Keratinocyte (primary cell): ENCODE measurements at regions not wholly inside any gene's neighbourhood (a gene's known extent, or its start where the extent isn't known, plus 50 kb on each side); places are given as distances from the start of the nearest gene placed in this dataset.

ENCODE experiments used
- DNase-seq: peaks from one replicate; pipeline ENCODE4 v3.0.0-alpha.2; 2011; ENCODE audit warnings: low read depth, missing footprints, low spot score
- FAIRE-seq: peaks from 2 replicates; lab custom pipeline; 2011; peaks lifted over from hg19 to GRCh38; lab: Jason Lieb, UNC
- H2AFZ ChIP-seq: 2 replicates; pipeline ENCODE4 v1.6.0; 2012; ENCODE audit warnings: low read length, control low read depth, inconsistent platforms; ENCODE audit not compliant: control insufficient read depth
- H3K27ac ChIP-seq: 2 replicates; pipeline ENCODE4 v1.5.1; 2011; ENCODE audit warnings: low read length; ENCODE audit not compliant: control insufficient read depth, insufficient read depth
- H3K27me3 ChIP-seq: 3 replicates; pipeline ENCODE4 v1.6.0; 2011; ENCODE audit warnings: low read length; ENCODE audit not compliant: control insufficient read depth, insufficient read depth; ENCODE audit errors: extremely low read depth
- H3K36me3 ChIP-seq, 2 experiments: 2 replicates in 1 of 2; 3 replicates in 1 of 2; pipeline ENCODE4 v1.5.1; 2011; ENCODE audit warnings: low read length in 2 of 2, mild to moderate bottlenecking in 1 of 2; ENCODE audit not compliant: control insufficient read depth in 2 of 2, insufficient read depth in 2 of 2; ENCODE audit errors: extremely low read depth in 1 of 2
- H3K4me1 ChIP-seq: 3 replicates; pipeline ENCODE4 v1.5.1; 2011; ENCODE audit warnings: low read length; ENCODE audit not compliant: control insufficient read depth, insufficient read depth; ENCODE audit errors: extremely low read depth
- H3K4me2 ChIP-seq: 3 replicates; pipeline ENCODE4 v1.6.0; 2011; ENCODE audit warnings: low read depth, low read length; ENCODE audit not compliant: control insufficient read depth, insufficient read depth; ENCODE audit errors: extremely low read depth
- H3K4me3 ChIP-seq, 3 experiments: fragments of 200-600 bp in 1 of 3; sonication (generic) in 1 of 3; 2 replicates in 2 of 3; 3 replicates in 1 of 3; pipeline ENCODE4 v1.5.1; 2011 to 2016; ENCODE audit warnings: low read length in 3 of 3, mild to moderate bottlenecking in 3 of 3, control low read depth in 2 of 3, inconsistent platforms in 1 of 3, low read depth in 1 of 3, mixed read lengths in 1 of 3, mixed run types in 1 of 3, moderate library complexity in 1 of 3; ENCODE audit not compliant: control insufficient read depth in 2 of 3, insufficient read depth in 2 of 3; ENCODE audit errors: extremely low read depth in 1 of 3
- H3K79me2 ChIP-seq: 2 replicates; pipeline ENCODE4 v1.6.0; 2012; ENCODE audit warnings: low read length; ENCODE audit not compliant: control insufficient read depth, insufficient read depth
- H3K9ac ChIP-seq: 3 replicates; pipeline ENCODE4 v1.6.0; 2011; ENCODE audit warnings: low read length; ENCODE audit not compliant: control insufficient read depth, insufficient read depth; ENCODE audit errors: extremely low read depth
- H3K9me1 ChIP-seq: 3 replicates; pipeline ENCODE4 v1.6.0; 2011; ENCODE audit warnings: low read length; ENCODE audit not compliant: control insufficient read depth, insufficient read depth; ENCODE audit errors: extremely low read depth
- H3K9me3 ChIP-seq: 2 replicates; pipeline ENCODE4 v1.5.1; 2012; ENCODE audit warnings: low read depth, low read length; ENCODE audit not compliant: control insufficient read depth
- H4K20me1 ChIP-seq: 3 replicates; pipeline ENCODE4 v1.6.0; 2011; ENCODE audit warnings: low read length; ENCODE audit not compliant: control insufficient read depth, insufficient read depth; ENCODE audit errors: extremely low read depth
- CTCF ChIP-seq, 3 experiments: IDR thresholded peaks in 1 of 3; conservative IDR thresholded peaks in 1 of 3; optimal IDR thresholded peaks in 1 of 3; 2 replicates in 2 of 3; 3 replicates in 1 of 3; pipeline versions ENCODE3 to v1.5.1; 2011; ENCODE audit warnings: low read length in 3 of 3, mild to moderate bottlenecking in 3 of 3, moderate library complexity in 2 of 3, control low read depth in 1 of 3, inconsistent platforms in 1 of 3; ENCODE audit not compliant: insufficient read depth in 2 of 3; ENCODE audit errors: extremely low read depth in 1 of 3
- EZH2 ChIP-seq: IDR thresholded peaks from one replicate; pipeline ENCODE4 v1.6.1; 2012; ENCODE audit warnings: inconsistent platforms, mild to moderate bottlenecking, low read length, moderate library complexity
- dilution Hi-C: fragments of 300-500 bp; cut with MboI; formaldehyde crosslinking; loops from one replicate; pipeline ENCODE4 v1.7.0; 2020; ENCODE audit warnings: low sequenced_read_pairs; ENCODE audit not compliant: extremely low pct_ligation_motif_present

GRCh38 chr2:19838616-19839015 is 63.2 kb downstream of the TTC32 start:
- Histone ChIP-seq H3K9ac (no peak overlapping the region), H3K36me3 (no peaks in the 10 kb centered on the region), H2AFZ (no peak overlapping the region), H4K20me1 (no peaks in the 10 kb centered on the region), H3K27ac (no peak overlapping the region), H3K9me3 (no peaks in the 10 kb centered on the region), H3K4me1 (no peaks in the 10 kb centered on the region), H3K9me1 (no peaks in the 10 kb centered on the region), H3K4me2 (no peak overlapping the region), H3K79me2 (no peaks in the 10 kb centered on the region), H3K27me3 (peaks cover 30% of the 10 kb centered on the region), H3K4me3 (no peak overlapping the region)
- dilution Hi-C loops, result no loop called here
- TF ChIP-seq CTCF (optimal IDR thresholded peaks at IDR 0.05 in 1 of 3, IDR thresholded peaks at IDR 0.05 in 1 of 3, conservative IDR thresholded peaks at IDR 0.05 in 1 of 3; ENCODE audit: extremely low read depth in 1 of 3, insufficient read depth in 2 of 3, low read length in 3 of 3), result no peak
- TF ChIP-seq EZH2, result no peak
- FAIRE-seq, result no peak
- no peak for DNase-seq

GRCh38 chr2:19837235-19837766 is 64.5 kb downstream of the TTC32 start:
- dilution Hi-C loops, result no loop called here
- Histone ChIP-seq H3K9me1 (no peaks in the 10 kb centered on the region), H3K9ac (no peak overlapping the region), H3K79me2 (no peaks in the 10 kb centered on the region), H3K4me3 (no peak overlapping the region), H3K4me2 (no peak overlapping the region), H3K4me1 (no peaks in the 10 kb centered on the region), H3K27ac (no peak overlapping the region), H3K9me3 (no peaks in the 10 kb centered on the region), H2AFZ (no peak overlapping the region), H3K27me3 (peaks cover 27% of the 10 kb centered on the region), H4K20me1 (no peaks in the 10 kb centered on the region), H3K36me3 (no peaks in the 10 kb centered on the region)
- DNase-seq (no peak), FAIRE-seq (no peak)
- TF ChIP-seq EZH2, result no peak
- TF ChIP-seq CTCF (optimal IDR thresholded peaks at IDR 0.05 in 1 of 3, IDR thresholded peaks at IDR 0.05 in 1 of 3, conservative IDR thresholded peaks at IDR 0.05 in 1 of 3; ENCODE audit: extremely low read depth in 1 of 3, insufficient read depth in 2 of 3, low read length in 3 of 3), result no peak
